ENCODE measurements at regions not wholly inside any gene's neighbourhood (a gene's known extent, or its start where the extent isn't known, plus 50 kb on each side); places are given as distances from the start of the nearest gene placed in this dataset.
A peak's percentile ranks its signal among the peaks of the same experiment; 100 is the strongest.

DNA sequence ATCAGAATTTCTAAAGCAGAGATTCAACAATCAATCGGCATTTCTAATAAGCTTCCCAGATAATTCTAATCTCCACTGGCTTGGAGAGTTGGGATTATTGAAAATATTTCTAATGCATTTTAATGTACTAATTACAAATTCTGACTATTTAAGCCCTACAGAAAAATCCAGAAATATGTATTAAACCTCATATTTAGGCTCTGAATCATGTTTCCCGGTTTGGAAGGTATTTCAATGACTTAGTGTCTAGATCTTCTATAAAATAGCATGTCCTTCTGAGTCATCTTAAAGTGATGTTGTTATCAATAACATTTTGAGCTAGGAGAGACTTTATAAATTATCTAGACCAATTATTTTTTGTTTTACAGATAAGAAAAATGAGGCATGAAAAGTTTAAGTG is 258.8 kb upstream of the NRXN1 start:
- Histone ChIP-seq H4K8ac (ENCODE audit: low read depth, low read length) (no peak overlapping the region), H2AFZ (ENCODE audit: insufficient read depth, low read length, poor library complexity) (no peak overlapping the region), H3K9ac (ENCODE audit: low read length) (no peak overlapping the region), H3K9me3 (ENCODE audit: insufficient read depth, low read depth, low read length) (no peaks in the 10 kb centered on the region), H3K23ac (ENCODE audit: low read length) (no peak overlapping the region), H4K12ac (ENCODE audit: low read depth, low read length) (no peak overlapping the region), H3K27me3 (ENCODE audit: insufficient read depth, low read length) (no peaks in the 10 kb centered on the region), H3K14ac (ENCODE audit: low read length) (no peak overlapping the region), H3K4me2 (ENCODE audit: low read length) (no peak overlapping the region), H3K4ac (ENCODE audit: low read depth, low read length) (no peak overlapping the region), H3K79me2 (ENCODE audit: control insufficient read depth, insufficient read depth, low read length, poor library complexity) (no peaks in the 10 kb centered on the region), H2BK5ac (ENCODE audit: low read depth, low read length, poor library complexity) (no peak overlapping the region), H2AK5ac (ENCODE audit: low read length) (no peak overlapping the region), H3K4me3 (ENCODE audit: low read depth, low read length) (no peak overlapping the region), H4K91ac (ENCODE audit: low read depth, low read length) (no peak overlapping the region), H3K4me1 (ENCODE audit: control insufficient read depth in 1 of 2, insufficient read depth in 2 of 2, low read length in 2 of 2) (no peaks in the 10 kb centered on the region), H2BK120ac (ENCODE audit: insufficient read depth, low read length, poor library complexity) (no peak overlapping the region), H3K36me3 (ENCODE audit: control insufficient read depth in 1 of 2, insufficient read depth in 2 of 2, low read length in 2 of 2) (no peaks in the 10 kb centered on the region), H3K18ac (ENCODE audit: low read length) (no peak overlapping the region), H2BK12ac (ENCODE audit: low read length) (no peak overlapping the region), H3K27ac (ENCODE audit: low read depth, low read length) (no peak overlapping the region), H3K79me1 (ENCODE audit: low read length) (no peaks in the 10 kb centered on the region)
- no CpG with 5 or more reads among the region's 2 CpGs for WGBS (ENCODE audit: extremely low coverage, insufficient coverage, insufficient read length)
- DNase-seq: peak in 1 of 2 donors; percentile 58

- Histone ChIP-seq H2BK120ac (ENCODE audit: insufficient read depth, low read length, poor library complexity) (no peak overlapping the region), H3K18ac (ENCODE audit: low read length) (no peak overlapping the region), H3K27me3 (ENCODE audit: insufficient read depth, low read length) (no peaks in the 10 kb centered on the region), H3K79me1 (ENCODE audit: low read length) (no peaks in the 10 kb centered on the region), H3K79me2 (ENCODE audit: control insufficient read depth, insufficient read depth, low read length, poor library complexity) (no peaks in the 10 kb centered on the region), H2AK5ac (ENCODE audit: low read length) (no peak overlapping the region), H3K36me3 (ENCODE audit: control insufficient read depth in 1 of 2, insufficient read depth in 2 of 2, low read length in 2 of 2) (no peaks in the 10 kb centered on the region), H3K4ac (ENCODE audit: low read depth, low read length) (no peak overlapping the region), H3K23ac (ENCODE audit: low read length) (no peak overlapping the region), H3K9me3 (ENCODE audit: insufficient read depth, low read depth, low read length) (no peaks in the 10 kb centered on the region), H3K9ac (ENCODE audit: low read length) (no peak overlapping the region), H3K4me2 (ENCODE audit: low read length) (no peak overlapping the region), H2BK5ac (ENCODE audit: low read depth, low read length, poor library complexity) (no peak overlapping the region), H4K12ac (ENCODE audit: low read depth, low read length) (no peak overlapping the region), H3K14ac (ENCODE audit: low read length) (no peak overlapping the region), H3K27ac (ENCODE audit: low read depth, low read length) (no peak overlapping the region), H3K4me1 (ENCODE audit: control insufficient read depth in 1 of 2, insufficient read depth in 2 of 2, low read length in 2 of 2) (no peaks in the 10 kb centered on the region), H2BK12ac (ENCODE audit: low read length) (no peak overlapping the region), H3K4me3 (ENCODE audit: low read depth, low read length) (no peak overlapping the region), H4K8ac (ENCODE audit: low read depth, low read length) (no peak overlapping the region), H2AFZ (ENCODE audit: insufficient read depth, low read length, poor library complexity) (no peak overlapping the region), H4K91ac (ENCODE audit: low read depth, low read length) (no peak overlapping the region)
- WGBS (ENCODE audit: extremely low coverage, insufficient coverage, insufficient read length): no CpG with 5 or more reads among the region's 1 CpG
- no peak for DNase-seq
These were observed 257.1 kb upstream of the NRXN1 start for GRCh38 chr2:51289045-51289444.

GRCh38 chr2:51268191-51268590 is 236.3 kb upstream of the NRXN1 start:
- Histone ChIP-seq H4K91ac (ENCODE audit: low read depth, low read length) (no peak overlapping the region), H2AFZ (ENCODE audit: insufficient read depth, low read length, poor library complexity) (no peak overlapping the region), H3K18ac (ENCODE audit: low read length) (no peak overlapping the region), H3K9ac (ENCODE audit: low read length) (no peak overlapping the region), H3K4ac (ENCODE audit: low read depth, low read length) (no peak overlapping the region), H3K27ac (ENCODE audit: low read depth, low read length) (no peak overlapping the region), H3K4me3 (ENCODE audit: low read depth, low read length) (no peak overlapping the region), H2BK12ac (ENCODE audit: low read length) (no peak overlapping the region), H3K79me1 (ENCODE audit: low read length) (no peaks in the 10 kb centered on the region), H3K27me3 (ENCODE audit: insufficient read depth, low read length) (no peaks in the 10 kb centered on the region), H4K12ac (ENCODE audit: low read depth, low read length) (no peak overlapping the region), H3K9me3 (ENCODE audit: insufficient read depth, low read depth, low read length) (no peaks in the 10 kb centered on the region), H3K79me2 (ENCODE audit: control insufficient read depth, insufficient read depth, low read length, poor library complexity) (no peaks in the 10 kb centered on the region), H2BK5ac (ENCODE audit: low read depth, low read length, poor library complexity) (no peak overlapping the region), H3K14ac (ENCODE audit: low read length) (no peak overlapping the region), H4K8ac (ENCODE audit: low read depth, low read length) (no peak overlapping the region), H3K4me1 (ENCODE audit: control insufficient read depth in 1 of 2, insufficient read depth in 2 of 2, low read length in 2 of 2) (no peaks in the 10 kb centered on the region), H3K4me2 (ENCODE audit: low read length) (no peak overlapping the region), H3K23ac (ENCODE audit: low read length) (no peak overlapping the region), H2AK5ac (ENCODE audit: low read length) (no peak overlapping the region), H3K36me3 (ENCODE audit: control insufficient read depth in 1 of 2, insufficient read depth in 2 of 2, low read length in 2 of 2) (no peaks in the 10 kb centered on the region), H2BK120ac (ENCODE audit: insufficient read depth, low read length, poor library complexity) (no peak overlapping the region)
- DNase-seq: no peak
- WGBS (ENCODE audit: extremely low coverage, insufficient coverage, insufficient read length): no CpG with 5 or more reads among the region's 1 CpG

- Histone ChIP-seq H3K79me2 (ENCODE audit: control insufficient read depth, insufficient read depth, low read length, poor library complexity) (no peaks in the 10 kb centered on the region), H2BK12ac (ENCODE audit: low read length) (no peak overlapping the region), H4K12ac (ENCODE audit: low read depth, low read length) (no peak overlapping the region), H3K4me2 (ENCODE audit: low read length) (no peak overlapping the region), H2AK5ac (ENCODE audit: low read length) (no peak overlapping the region), H4K91ac (ENCODE audit: low read depth, low read length) (no peak overlapping the region), H3K27me3 (ENCODE audit: insufficient read depth, low read length) (no peaks in the 10 kb centered on the region), H3K9me3 (ENCODE audit: insufficient read depth, low read depth, low read length) (no peaks in the 10 kb centered on the region), H3K36me3 (ENCODE audit: control insufficient read depth in 1 of 2, insufficient read depth in 2 of 2, low read length in 2 of 2) (no peaks in the 10 kb centered on the region), H3K27ac (ENCODE audit: low read depth, low read length) (no peak overlapping the region), H2BK120ac (ENCODE audit: insufficient read depth, low read length, poor library complexity) (no peak overlapping the region), H2BK5ac (ENCODE audit: low read depth, low read length, poor library complexity) (no peak overlapping the region), H2AFZ (ENCODE audit: insufficient read depth, low read length, poor library complexity) (no peak overlapping the region), H3K14ac (ENCODE audit: low read length) (no peak overlapping the region), H3K4ac (ENCODE audit: low read depth, low read length) (no peak overlapping the region), H4K8ac (ENCODE audit: low read depth, low read length) (no peak overlapping the region), H3K9ac (ENCODE audit: low read length) (no peak overlapping the region), H3K4me3 (ENCODE audit: low read depth, low read length) (no peak overlapping the region), H3K79me1 (ENCODE audit: low read length) (no peaks in the 10 kb centered on the region), H3K23ac (ENCODE audit: low read length) (no peak overlapping the region), H3K4me1 (ENCODE audit: control insufficient read depth in 1 of 2, insufficient read depth in 2 of 2, low read length in 2 of 2) (no peaks in the 10 kb centered on the region), H3K18ac (ENCODE audit: low read length) (no peak overlapping the region)
- WGBS (ENCODE audit: extremely low coverage, insufficient coverage, insufficient read length): no CpG with 5 or more reads among the region's 2 CpGs
- no peak for DNase-seq
These were observed 233.6 kb upstream of the NRXN1 start for GRCh38 chr2:51265539-51265938.

Data from trophoblast cell (in vitro differentiated cells and primary cell).